Liver (tissue), 8 donors: ENCODE measurements at regions not wholly inside any gene's neighbourhood (a gene's known extent, or its start where the extent isn't known, plus 50 kb on each side); places are given as distances from the start of the nearest gene placed in this dataset.

Experiments used
- DNase-seq: peaks from one replicate; pipeline ENCODE4 v3.0.0-alpha.2; 2017; ENCODE audit warnings: low spot score
- H3K27ac ChIP-seq, 2 donors: one replicate each; pipeline ENCODE4 v1.7.0; 2013; ENCODE audit warnings: inconsistent platforms in 2 of 2, low read length in 2 of 2, control low read depth in 1 of 2, low read depth in 1 of 2, mild to moderate bottlenecking in 1 of 2
- H3K27me3 ChIP-seq, 4 donors: one replicate each; pipeline versions ENCODE4 v1.6.1 to v1.7.0; 2013; ENCODE audit warnings: low read length in 3 of 4, inconsistent platforms in 1 of 4, mild to moderate bottlenecking in 1 of 4, moderate library complexity in 1 of 4; ENCODE audit not compliant: control insufficient read depth in 4 of 4, insufficient read depth in 4 of 4
- H3K36me3 ChIP-seq, 4 donors: one replicate each; pipeline versions ENCODE4 v1.6.1 to v1.7.0; 2013; ENCODE audit warnings: low read length in 3 of 4, mild to moderate bottlenecking in 3 of 4, low read depth in 1 of 4, moderate library complexity in 1 of 4; ENCODE audit not compliant: control insufficient read depth in 4 of 4, insufficient read depth in 3 of 4
- H3K4me1 ChIP-seq, 4 donors: one replicate each; pipeline versions ENCODE4 v1.6.1 to v1.7.0; 2013; ENCODE audit warnings: low read length in 3 of 4, mild to moderate bottlenecking in 3 of 4, moderate library complexity in 1 of 4; ENCODE audit not compliant: control insufficient read depth in 4 of 4, insufficient read depth in 4 of 4
- H3K4me3 ChIP-seq, 3 donors: one replicate each; pipeline versions ENCODE4 v1.6.1 to v1.7.0; 2013; ENCODE audit warnings: low read length in 3 of 3, control low read depth in 1 of 3, low read depth in 1 of 3, mild to moderate bottlenecking in 1 of 3
- H3K9ac ChIP-seq, 2 donors: one replicate each; pipeline ENCODE4 v1.7.0; 2013; ENCODE audit warnings: low read length in 2 of 2, mild to moderate bottlenecking in 2 of 2, moderate library complexity in 2 of 2, control low read depth in 1 of 2, low read depth in 1 of 2
- H3K9me3 ChIP-seq, 4 donors: one replicate each; pipeline versions ENCODE4 v1.6.1 to v1.7.0; 2013; ENCODE audit warnings: low read length in 3 of 4; ENCODE audit not compliant: control insufficient read depth in 4 of 4
- EGR1 ChIP-seq, 2 donors: IDR thresholded peaks; 2 replicates each; pipeline ENCODE4 v1.6.1; 2016 to 2018; ENCODE audit warnings: antibody characterized with exemption in 2 of 2, low read depth in 2 of 2
- FOXA1 ChIP-seq: IDR thresholded peaks from 2 replicates; pipeline ENCODE4 v1.6.1; 2016; ENCODE audit warnings: antibody characterized with exemption
- FOXA2 ChIP-seq: IDR thresholded peaks from 2 replicates; pipeline ENCODE4 v1.6.1; 2016; ENCODE audit warnings: antibody characterized with exemption
- GABPA ChIP-seq, 2 donors: IDR thresholded peaks in 1 of 2; conservative IDR thresholded peaks in 1 of 2; 2 replicates each; pipeline ENCODE4 v1.6.1; 2016; ENCODE audit warnings: antibody characterized with exemption in 2 of 2, mild to moderate bottlenecking in 1 of 2, moderate library complexity in 1 of 2
- HNF4A ChIP-seq, 2 donors: conservative IDR thresholded peaks; 2 replicates each; pipeline ENCODE4 v1.6.1; 2016; ENCODE audit warnings: antibody characterized with exemption in 2 of 2, mild to moderate bottlenecking in 2 of 2
- NR2F2 ChIP-seq: IDR thresholded peaks from 2 replicates; pipeline ENCODE4 v1.6.1; 2016; ENCODE audit warnings: antibody characterized with exemption
- RAD21 ChIP-seq, 2 donors: IDR thresholded peaks; 2 replicates each; pipeline ENCODE4 v1.6.1; 2016; ENCODE audit warnings: antibody characterized with exemption in 2 of 2, mild to moderate bottlenecking in 2 of 2
- REST ChIP-seq: IDR thresholded peaks from 2 replicates; pipeline ENCODE4 v1.6.1; 2016; ENCODE audit warnings: antibody characterized with exemption, mild to moderate bottlenecking
- RXRA ChIP-seq, 2 donors: IDR thresholded peaks; 2 replicates each; pipeline ENCODE4 v1.6.1; 2017 to 2018; ENCODE audit warnings: antibody characterized with exemption in 2 of 2, mild to moderate bottlenecking in 1 of 2
- SP1 ChIP-seq: IDR thresholded peaks from 2 replicates; pipeline ENCODE4 v1.6.1; 2018; ENCODE audit warnings: antibody characterized with exemption, mild to moderate bottlenecking
- TAF1 ChIP-seq: conservative IDR thresholded peaks from 2 replicates; pipeline ENCODE4 v1.6.1; 2016; ENCODE audit warnings: antibody characterized with exemption, mild to moderate bottlenecking
- YY1 ChIP-seq: IDR thresholded peaks from 2 replicates; pipeline ENCODE4 v1.6.1; 2016; ENCODE audit warnings: antibody characterized with exemption, mild to moderate bottlenecking
- ZBTB33 ChIP-seq: IDR thresholded peaks from 2 replicates; pipeline ENCODE4 v1.6.1; 2016; ENCODE audit warnings: antibody characterized with exemption
- WGBS: extraction: QIAGEN DNeasy Blood & Tissue Kit; methylation state at CpG from one replicate; pipeline ENCODE4 v1.1.7; 2013; 5-methylcytosine and 5-hydroxymethylcytosine counted together
- TF ChIP-seq, protein P1 (sequence below): IDR thresholded peaks from 2 replicates; pipeline ENCODE4 v1.6.1; 2016; ENCODE audit warnings: antibody characterized with exemption
- TF ChIP-seq, protein P2 (sequence below): IDR thresholded peaks from 2 replicates; pipeline ENCODE4 v1.6.1; 2016; ENCODE audit warnings: antibody characterized with exemption
- TF ChIP-seq, protein P3 (sequence below): fragments of 150-350 bp; IDR thresholded peaks from 2 replicates; pipeline ENCODE4 v1.5.1; 2017; ENCODE audit warnings: improper control_type of control experiment, low read depth, low read length; ENCODE audit not compliant: missing input control
- donor health status: healthy.
- donor health status: healthy.
- donor health status: healthy.
- donor health status: healthy.
- donor health status: healthy.

GRCh38 chr22:48417225-48418070 lies 1410.2 kb downstream of the BRD1 start:
- Histone ChIP-seq H3K9ac (no peak overlapping the region), H3K36me3 (no peaks in the 10 kb centered on the region), H3K27ac (no peak overlapping the region), H3K9me3 (no peaks in the 10 kb centered on the region), H3K4me1 (no peaks in the 10 kb centered on the region), H3K4me3 (no peak overlapping the region), H3K27me3 (peaks cover 0 to 9% (median 1%) of the 10 kb centered on the region in 4 donors)
- DNase-seq = no peak
- WGBS = 75% methylated on average over 24 of the region's 24 CpGs
- no peak for TF ChIP-seq FOXA1
- TF ChIP-seq ZBTB33 = no peak
- no peak for TF ChIP-seq NR2F2
- TF ChIP-seq GABPA (IDR thresholded peaks at IDR 0.05 in 1 of 2, conservative IDR thresholded peaks at IDR 0.05 in 1 of 2) = no peak
- TF ChIP-seq, protein P1, sequence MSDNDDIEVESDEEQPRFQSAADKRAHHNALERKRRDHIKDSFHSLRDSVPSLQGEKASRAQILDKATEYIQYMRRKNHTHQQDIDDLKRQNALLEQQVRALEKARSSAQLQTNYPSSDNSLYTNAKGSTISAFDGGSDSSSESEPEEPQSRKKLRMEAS = no peak

GRCh38 chr22:48416396-48417224 lies 1411.1 kb downstream of the BRD1 start:
- TF ChIP-seq TAF1 = no peak
- no peak for TF ChIP-seq FOXA2
- TF ChIP-seq, protein P2, sequence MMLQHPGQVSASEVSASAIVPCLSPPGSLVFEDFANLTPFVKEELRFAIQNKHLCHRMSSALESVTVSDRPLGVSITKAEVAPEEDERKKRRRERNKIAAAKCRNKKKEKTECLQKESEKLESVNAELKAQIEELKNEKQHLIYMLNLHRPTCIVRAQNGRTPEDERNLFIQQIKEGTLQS = no peak
- TF ChIP-seq FOXA1 = no peak
- no peak overlapping the region for H3K4me3 ChIP-seq
- no peaks in the 10 kb centered on the region for H3K36me3 ChIP-seq
- H3K27me3 ChIP-seq = peaks cover 0 to 9% (median 1%) of the 10 kb centered on the region in 4 donors
- no peak overlapping the region for H3K9ac ChIP-seq
- H3K27ac ChIP-seq = no peak overlapping the region
- H3K9me3 ChIP-seq = no peaks in the 10 kb centered on the region
- no peak for DNase-seq
- 50% methylated on average over 16 of the region's 16 CpGs for WGBS
- H3K4me1 ChIP-seq = no peaks in the 10 kb centered on the region

- Histone ChIP-seq H3K9me3 (no peaks in the 10 kb centered on the region), H3K27ac (no peak overlapping the region), H3K9ac (no peak overlapping the region), H3K4me1 (no peaks in the 10 kb centered on the region), H3K36me3 (no peaks in the 10 kb centered on the region), H3K4me3 (no peak overlapping the region), H3K27me3 (peaks cover 0 to 12% (median 2%) of the 10 kb centered on the region in 4 donors)
- DNase-seq = no peak
- WGBS = 61% methylated on average over 14 of the region's 14 CpGs
- TF ChIP-seq YY1 = no peak
- no peak for TF ChIP-seq ZBTB33
- no peak for TF ChIP-seq HNF4A (conservative IDR thresholded peaks at IDR 0.05)
- no peak for TF ChIP-seq RXRA (IDR thresholded peaks at IDR 0.05)
- TF ChIP-seq FOXA2 = no peak
- no peak for TF ChIP-seq REST
- no peak for TF ChIP-seq EGR1 (IDR thresholded peaks at IDR 0.05; ENCODE audit: low read depth in 2 of 2)
- TF ChIP-seq RAD21 (IDR thresholded peaks at IDR 0.05) = no peak
- TF ChIP-seq, protein P3, sequence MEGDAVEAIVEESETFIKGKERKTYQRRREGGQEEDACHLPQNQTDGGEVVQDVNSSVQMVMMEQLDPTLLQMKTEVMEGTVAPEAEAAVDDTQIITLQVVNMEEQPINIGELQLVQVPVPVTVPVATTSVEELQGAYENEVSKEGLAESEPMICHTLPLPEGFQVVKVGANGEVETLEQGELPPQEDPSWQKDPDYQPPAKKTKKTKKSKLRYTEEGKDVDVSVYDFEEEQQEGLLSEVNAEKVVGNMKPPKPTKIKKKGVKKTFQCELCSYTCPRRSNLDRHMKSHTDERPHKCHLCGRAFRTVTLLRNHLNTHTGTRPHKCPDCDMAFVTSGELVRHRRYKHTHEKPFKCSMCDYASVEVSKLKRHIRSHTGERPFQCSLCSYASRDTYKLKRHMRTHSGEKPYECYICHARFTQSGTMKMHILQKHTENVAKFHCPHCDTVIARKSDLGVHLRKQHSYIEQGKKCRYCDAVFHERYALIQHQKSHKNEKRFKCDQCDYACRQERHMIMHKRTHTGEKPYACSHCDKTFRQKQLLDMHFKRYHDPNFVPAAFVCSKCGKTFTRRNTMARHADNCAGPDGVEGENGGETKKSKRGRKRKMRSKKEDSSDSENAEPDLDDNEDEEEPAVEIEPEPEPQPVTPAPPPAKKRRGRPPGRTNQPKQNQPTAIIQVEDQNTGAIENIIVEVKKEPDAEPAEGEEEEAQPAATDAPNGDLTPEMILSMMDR = no peak
- no peak for TF ChIP-seq SP1
Observed at GRCh38 chr22:48415520-48415919, 1412.2 kb downstream of the BRD1 start.
